Activated CD8-positive, alpha-beta memory T cell treated with anti-CD3 and anti-CD28 coated beads, Interleukin-2, amount 10 ng/mL, durations not matched to agents 7 days and 5 days (primary cell): ENCODE measurements at regions not wholly inside any gene's neighbourhood (a gene's known extent, or its start where the extent isn't known, plus 50 kb on each side); places are given as distances from the start of the nearest gene placed in this dataset.

Source experiments
- ATAC-seq: fragments of 150-1000 bp; cut with Tn5 transposase; one replicate; pipeline ENCODE4 v1.10.0; 2021; ENCODE audit warnings: moderate library complexity
- CTCF ChIA-PET: fragments of 350-600 bp; sonication (Branson Sonifier 250); formaldehyde crosslinking; loops from one replicate; lab custom pipeline; 2021; ENCODE audit warnings: antibody characterized with exemption; lab: Charles Lee
- DNase-seq: peaks from one replicate; pipeline ENCODE4 v3.0.0-alpha.2; 2020
- H3K27ac Mint-ChIP-seq: one replicate; pipeline ENCODE4 v1.8.0; 2021; ENCODE audit warnings: mild to moderate bottlenecking, mixed read lengths
- H3K27me3 Mint-ChIP-seq: one replicate; pipeline ENCODE4 v1.8.0; 2021; ENCODE audit warnings: mixed read lengths
- H3K36me3 Mint-ChIP-seq: one replicate; pipeline ENCODE4 v1.8.0; 2021; ENCODE audit warnings: mild to moderate bottlenecking, mixed read lengths
- H3K4me1 Mint-ChIP-seq: one replicate; pipeline ENCODE4 v1.8.0; 2021; ENCODE audit warnings: mixed read lengths
- H3K4me3 Mint-ChIP-seq: one replicate; pipeline ENCODE4 v1.8.0; 2021; ENCODE audit warnings: mild to moderate bottlenecking, moderate library complexity, mixed read lengths
- H3K9me3 Mint-ChIP-seq: one replicate; pipeline ENCODE4 v1.8.0; 2022; ENCODE audit warnings: low read depth, mixed read lengths

DNA sequence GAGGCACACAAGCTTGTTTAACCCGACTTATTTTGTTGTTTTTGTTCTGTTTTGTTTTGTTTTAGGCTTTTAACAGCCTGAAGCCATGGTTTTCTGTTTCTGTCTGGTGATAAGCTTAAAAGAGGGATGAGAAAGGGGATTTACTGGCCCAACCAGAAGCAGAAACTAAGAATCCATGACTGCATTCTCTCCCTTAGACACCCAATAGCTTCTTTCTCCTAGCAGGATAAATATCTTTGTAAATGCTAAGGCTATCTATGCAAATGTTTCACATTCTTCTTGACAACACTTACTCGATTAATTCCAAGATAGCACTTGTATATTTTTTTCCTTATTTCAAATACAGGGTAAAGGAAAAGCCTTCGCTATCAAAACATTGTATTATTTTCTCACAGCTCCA lies 53.7 kb upstream of the SMAD1 start:
- Mint-ChIP-seq H3K27ac (no peak overlapping the region), H3K9me3 (no peaks in the 10 kb centered on the region), H3K4me3 (no peak overlapping the region), H3K27me3 (no peaks in the 10 kb centered on the region), H3K4me1 (no peaks in the 10 kb centered on the region), H3K36me3 (no peaks in the 10 kb centered on the region)
- ATAC-seq (no peak), DNase-seq (no peak)
- CTCF ChIA-PET = no interaction called here

DNA sequence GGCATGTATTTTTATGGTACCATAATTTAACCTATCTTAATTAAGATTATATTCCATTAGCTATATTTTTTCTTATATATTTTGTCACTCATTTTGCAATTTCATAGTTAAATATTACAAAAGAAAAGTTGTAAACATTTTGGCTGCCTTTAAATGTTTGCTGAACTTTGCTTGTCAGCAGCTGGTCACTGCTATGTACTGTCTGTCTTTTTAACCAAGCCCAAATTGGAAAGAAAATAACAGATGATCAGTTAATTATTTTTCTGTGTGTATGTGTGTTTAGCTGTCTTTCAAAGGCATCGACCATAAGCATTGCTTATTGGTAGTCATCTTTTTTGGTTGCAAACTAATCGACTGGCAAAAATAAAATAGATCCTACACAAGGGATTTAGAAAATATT lies 54.4 kb upstream of the SMAD1 start:
- no peaks in the 10 kb centered on the region for H3K4me1 Mint-ChIP-seq
- CTCF ChIA-PET = no interaction called here
- no peaks in the 10 kb centered on the region for H3K36me3 Mint-ChIP-seq
- H3K27ac Mint-ChIP-seq = no peak overlapping the region
- DNase-seq = no peak
- H3K9me3 Mint-ChIP-seq = no peaks in the 10 kb centered on the region
- no peaks in the 10 kb centered on the region for H3K27me3 Mint-ChIP-seq
- H3K4me3 Mint-ChIP-seq = no peak overlapping the region
- no peak for ATAC-seq

DNA sequence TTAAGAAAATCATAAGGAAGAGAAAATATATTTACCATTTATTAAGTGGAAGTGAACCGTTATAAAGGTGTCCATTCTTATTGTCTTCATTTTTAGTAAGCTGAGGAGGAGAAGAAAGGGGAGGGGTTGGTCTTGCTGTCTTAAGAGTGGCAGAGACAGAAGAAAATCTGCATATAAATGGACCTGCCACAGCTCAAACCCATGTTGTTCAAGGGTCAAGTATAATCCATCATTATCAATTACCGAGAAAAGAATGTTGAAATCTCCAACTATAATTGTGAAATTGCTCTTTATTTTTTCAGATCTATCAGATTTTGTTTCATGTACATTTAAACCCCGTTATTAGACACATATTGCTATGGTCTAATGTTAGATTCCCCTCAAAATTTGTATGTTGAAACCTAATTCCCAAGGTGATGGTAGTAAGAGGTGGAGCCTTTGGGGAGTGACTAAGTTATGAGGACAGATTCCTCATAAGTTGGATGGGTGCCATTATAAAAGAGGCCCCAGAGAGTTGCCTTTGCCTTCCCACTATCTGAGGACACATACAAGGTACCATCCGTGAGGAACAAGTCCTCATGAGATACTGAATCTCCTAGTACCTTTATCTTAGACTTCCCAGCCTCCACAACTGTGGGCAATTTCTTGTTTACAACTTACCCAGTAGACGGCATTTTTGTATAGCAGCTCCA lies 58.5 kb upstream of the SMAD1 start:
- Mint-ChIP-seq H3K27me3 (no peaks in the 10 kb centered on the region), H3K27ac (no peak overlapping the region), H3K4me1 (no peaks in the 10 kb centered on the region), H3K4me3 (no peak overlapping the region), H3K36me3 (no peaks in the 10 kb centered on the region), H3K9me3 (no peaks in the 10 kb centered on the region)
- CTCF ChIA-PET = no interaction called here
- no peak for ATAC-seq
- DNase-seq = no peak

DNA sequence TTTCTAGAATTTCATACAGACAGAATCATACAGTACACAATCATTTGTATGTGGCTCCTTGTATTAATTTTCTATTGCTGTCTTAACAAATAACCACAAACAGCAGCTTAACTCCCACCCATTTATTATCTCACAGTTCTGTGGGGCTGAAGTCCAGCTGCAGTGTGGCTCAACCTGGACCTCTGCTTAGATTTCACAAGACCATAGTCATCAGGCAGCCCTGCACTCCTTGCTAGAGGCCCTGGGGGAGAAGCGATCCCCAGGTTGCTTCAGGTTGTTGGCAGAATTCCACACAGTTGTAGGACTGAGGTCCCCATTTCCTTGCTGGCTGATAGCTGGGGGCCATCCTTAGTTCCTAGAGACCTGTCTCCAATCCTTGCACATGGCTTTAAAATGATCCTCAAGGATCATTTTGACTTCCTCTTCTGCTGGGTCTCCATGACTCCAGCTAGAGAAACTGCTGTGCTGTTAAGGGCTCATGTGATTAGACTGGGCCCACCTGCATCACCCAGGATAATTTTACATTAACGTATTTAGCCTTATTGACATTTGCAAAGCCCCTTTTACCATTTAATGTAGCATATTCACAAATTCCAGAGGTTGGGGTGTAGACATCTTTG lies 60.9 kb upstream of the SMAD1 start:
- CTCF ChIA-PET = no interaction called here
- no peak overlapping the region for H3K4me3 Mint-ChIP-seq
- H3K27me3 Mint-ChIP-seq = no peaks in the 10 kb centered on the region
- ATAC-seq (no peak), DNase-seq (no peak)
- H3K27ac Mint-ChIP-seq = no peak overlapping the region
- no peaks in the 10 kb centered on the region for H3K36me3 Mint-ChIP-seq
- H3K9me3 Mint-ChIP-seq = no peaks in the 10 kb centered on the region
- H3K4me1 Mint-ChIP-seq = no peaks in the 10 kb centered on the region

DNA sequence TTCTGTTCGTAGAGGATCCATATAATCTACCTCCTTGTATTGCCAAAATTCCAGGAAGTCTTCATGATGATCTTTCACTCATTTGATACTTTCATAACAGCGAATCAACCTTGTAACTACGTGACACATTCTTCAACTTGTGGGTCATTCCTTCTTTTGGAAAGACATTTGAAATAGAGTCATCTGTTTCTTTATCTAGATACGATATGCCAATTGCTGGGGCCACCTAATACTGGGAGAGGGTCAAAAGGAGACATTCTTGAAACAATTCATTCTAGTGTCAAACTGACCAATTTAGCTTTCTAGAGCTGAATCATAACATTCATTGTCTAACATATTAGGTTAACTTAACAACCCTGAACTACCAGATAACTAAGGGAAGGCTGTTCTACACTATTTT lies 62.9 kb upstream of the SMAD1 start:
- H3K36me3 Mint-ChIP-seq = no peaks in the 10 kb centered on the region
- peaks cover 2% of the 10 kb centered on the region for H3K27me3 Mint-ChIP-seq
- CTCF ChIA-PET = no interaction called here
- no peak for DNase-seq
- no peak for ATAC-seq
- no peak overlapping the region for H3K4me3 Mint-ChIP-seq
- H3K4me1 Mint-ChIP-seq = no peaks in the 10 kb centered on the region
- H3K27ac Mint-ChIP-seq = no peak overlapping the region
- H3K9me3 Mint-ChIP-seq = no peaks in the 10 kb centered on the region

DNA sequence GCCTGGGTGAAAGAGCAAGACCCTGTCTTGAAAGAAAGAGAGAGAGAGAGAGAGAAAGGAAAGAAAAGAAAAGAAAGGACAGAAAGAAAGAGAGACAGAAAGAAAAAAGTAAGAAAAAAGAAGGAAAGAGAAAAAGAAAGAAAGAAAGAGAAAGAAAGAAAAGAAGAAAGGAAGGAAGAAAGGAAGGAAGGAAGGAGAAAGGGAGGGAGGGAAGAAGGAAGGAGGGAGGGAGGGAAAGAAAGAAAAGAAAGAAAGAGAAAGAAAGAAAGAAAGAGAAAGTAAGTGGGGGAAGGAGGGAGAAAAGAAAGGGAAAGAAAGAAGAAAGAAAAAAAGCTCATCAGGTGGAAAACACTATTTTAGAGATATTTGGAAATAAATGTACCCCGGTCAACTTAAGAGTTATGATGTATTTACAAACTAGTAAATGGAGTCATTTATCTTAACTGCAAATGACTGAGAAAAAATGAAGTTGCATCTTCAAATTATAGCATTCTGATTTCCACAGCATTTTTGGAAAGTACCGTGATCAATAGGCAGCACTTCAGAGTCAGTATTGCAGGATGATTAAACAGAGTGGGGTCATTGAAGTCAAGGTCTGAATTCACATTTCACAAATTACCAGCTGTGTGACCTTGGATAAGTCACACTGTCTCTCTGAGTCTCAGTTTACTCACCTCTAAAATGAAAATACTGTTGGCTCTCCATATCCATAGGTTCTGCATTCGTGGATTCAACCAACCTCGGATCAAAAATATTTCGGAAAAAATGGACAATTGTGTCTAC lies 64.1 kb upstream of the SMAD1 start:
- no peak overlapping the region for H3K27ac Mint-ChIP-seq
- H3K9me3 Mint-ChIP-seq = no peaks in the 10 kb centered on the region
- ATAC-seq = no peak
- H3K36me3 Mint-ChIP-seq = no peaks in the 10 kb centered on the region
- CTCF ChIA-PET = interaction anchor here (0.6 kb wide), 1 partner anchor 694 kb away, joined by 3 read pairs; no protein-coding TSS in a partner anchor
- no peak for DNase-seq
- no peaks in the 10 kb centered on the region for H3K4me1 Mint-ChIP-seq
- H3K4me3 Mint-ChIP-seq = no peak overlapping the region
- peaks cover 2% of the 10 kb centered on the region for H3K27me3 Mint-ChIP-seq

DNA sequence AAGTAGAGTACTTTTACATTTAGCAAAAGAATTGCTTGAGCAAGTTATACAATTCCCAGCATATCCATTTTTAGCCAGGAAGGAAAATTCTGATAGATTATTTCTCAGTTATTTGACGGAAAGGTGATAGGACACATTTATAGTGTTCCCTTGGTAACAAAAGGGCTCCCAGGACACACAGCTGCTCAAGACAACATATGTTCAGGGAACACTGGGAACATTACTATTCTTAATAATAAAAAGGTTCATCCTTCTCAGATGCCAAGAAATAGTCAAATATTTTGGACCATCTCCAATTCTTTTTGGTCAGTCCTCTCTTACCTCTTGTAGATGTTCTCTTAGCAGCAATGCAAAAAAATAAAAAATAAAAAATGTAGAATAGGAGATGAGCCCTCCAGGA lies 66.8 kb upstream of the SMAD1 start:
- no peak overlapping the region for H3K4me3 Mint-ChIP-seq
- H3K36me3 Mint-ChIP-seq = no peaks in the 10 kb centered on the region
- CTCF ChIA-PET = no interaction called here
- DNase-seq (no peak), ATAC-seq (no peak)
- H3K9me3 Mint-ChIP-seq = no peaks in the 10 kb centered on the region
- H3K27me3 Mint-ChIP-seq = peaks cover 2% of the 10 kb centered on the region
- H3K27ac Mint-ChIP-seq = no peak overlapping the region
- no peaks in the 10 kb centered on the region for H3K4me1 Mint-ChIP-seq

DNA sequence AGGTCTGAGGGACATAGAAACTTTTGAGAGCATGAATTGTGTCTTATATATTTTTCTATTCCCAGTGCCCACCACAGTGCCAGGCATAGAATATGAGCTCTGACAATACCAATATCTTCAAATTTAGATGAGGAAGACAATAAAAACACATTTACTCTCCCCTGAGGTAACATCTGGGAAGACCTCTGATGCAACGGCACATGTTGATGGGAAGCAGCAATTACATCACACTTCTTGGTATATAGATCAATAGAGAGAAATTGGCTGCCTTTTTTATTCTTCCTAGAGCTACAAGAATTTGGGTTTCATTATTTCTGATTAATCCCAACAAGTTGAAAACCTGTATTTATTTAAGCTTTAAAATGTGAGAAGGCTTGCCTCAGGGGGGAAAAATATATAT lies 67.4 kb upstream of the SMAD1 start:
- Mint-ChIP-seq H3K9me3 (no peaks in the 10 kb centered on the region), H3K4me3 (no peak overlapping the region), H3K4me1 (no peaks in the 10 kb centered on the region), H3K27ac (no peak overlapping the region), H3K36me3 (no peaks in the 10 kb centered on the region), H3K27me3 (peaks cover 2% of the 10 kb centered on the region)
- ATAC-seq = no peak
- no peak for DNase-seq
- CTCF ChIA-PET = no interaction called here

DNA sequence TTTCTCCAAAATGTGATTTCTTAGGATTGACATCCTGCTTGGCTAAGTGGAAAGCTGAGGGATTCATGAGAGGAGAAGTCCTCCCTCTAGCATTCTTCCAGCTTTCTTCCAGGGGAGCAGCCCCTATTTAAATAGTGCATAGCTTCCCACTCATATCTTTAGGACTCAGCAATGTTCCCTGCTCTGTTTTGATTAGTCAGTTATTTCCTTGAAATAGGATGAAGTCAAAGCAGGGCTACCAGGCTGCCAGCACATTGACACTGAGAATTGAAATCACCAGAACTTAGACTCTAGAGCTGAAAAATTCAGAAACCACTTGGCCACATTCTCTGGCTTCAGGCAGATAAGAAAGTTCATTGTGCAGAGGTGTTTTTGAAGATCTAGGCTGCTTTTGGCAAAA lies 74.7 kb upstream of the SMAD1 start:
- Mint-ChIP-seq H3K9me3 (no peaks in the 10 kb centered on the region), H3K27ac (no peak overlapping the region), H3K27me3 (no peaks in the 10 kb centered on the region), H3K36me3 (no peaks in the 10 kb centered on the region), H3K4me3 (no peak overlapping the region), H3K4me1 (no peaks in the 10 kb centered on the region)
- CTCF ChIA-PET = no interaction called here
- DNase-seq (no peak), ATAC-seq (no peak)

DNA sequence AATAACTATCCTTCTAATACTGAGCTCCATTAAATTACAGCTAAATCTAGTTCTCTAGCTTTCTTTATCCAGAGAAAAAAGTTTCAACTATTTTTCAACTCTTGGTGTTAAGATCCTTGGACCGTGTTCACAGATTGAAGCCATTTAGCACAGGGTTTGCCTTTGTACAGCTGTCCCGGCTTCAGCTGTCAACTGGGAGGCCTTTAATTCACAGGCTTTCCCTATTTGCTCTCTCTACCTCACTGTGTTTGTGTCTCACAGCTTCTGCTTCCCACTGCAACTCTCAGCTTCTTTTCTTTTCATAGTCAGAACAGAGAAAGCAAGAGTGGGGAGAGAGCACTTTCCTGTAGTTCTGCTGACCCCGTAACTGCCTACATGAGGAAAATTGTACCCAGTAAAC lies 76.9 kb upstream of the SMAD1 start:
- no peak for ATAC-seq
- H3K36me3 Mint-ChIP-seq = no peaks in the 10 kb centered on the region
- H3K9me3 Mint-ChIP-seq = no peaks in the 10 kb centered on the region
- DNase-seq = no peak
- no peak overlapping the region for H3K27ac Mint-ChIP-seq
- CTCF ChIA-PET = no interaction called here
- H3K4me3 Mint-ChIP-seq = no peak overlapping the region
- H3K27me3 Mint-ChIP-seq = peaks cover under 1% of the 10 kb centered on the region
- H3K4me1 Mint-ChIP-seq = no peaks in the 10 kb centered on the region

DNA sequence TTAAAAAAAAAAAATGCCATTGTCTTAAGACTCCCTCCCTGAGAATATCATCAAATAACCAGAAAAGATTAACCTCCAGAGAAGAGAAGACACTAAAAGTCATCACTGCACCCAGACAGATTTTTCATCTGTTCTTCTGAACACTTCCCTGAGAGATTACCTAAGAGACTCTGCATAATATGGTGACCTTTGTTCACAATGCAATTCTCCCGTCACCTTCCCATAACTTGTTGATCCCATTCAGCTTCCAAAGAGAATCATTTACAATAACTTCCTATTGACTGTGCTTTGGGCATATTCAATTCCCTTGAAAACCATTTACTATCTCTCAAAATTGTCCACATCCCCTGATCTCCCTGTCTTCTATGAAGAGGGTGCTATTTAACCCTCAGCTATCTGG lies 85.1 kb upstream of the SMAD1 start:
- CTCF ChIA-PET = no interaction called here
- no peaks in the 10 kb centered on the region for H3K4me1 Mint-ChIP-seq

DNA sequence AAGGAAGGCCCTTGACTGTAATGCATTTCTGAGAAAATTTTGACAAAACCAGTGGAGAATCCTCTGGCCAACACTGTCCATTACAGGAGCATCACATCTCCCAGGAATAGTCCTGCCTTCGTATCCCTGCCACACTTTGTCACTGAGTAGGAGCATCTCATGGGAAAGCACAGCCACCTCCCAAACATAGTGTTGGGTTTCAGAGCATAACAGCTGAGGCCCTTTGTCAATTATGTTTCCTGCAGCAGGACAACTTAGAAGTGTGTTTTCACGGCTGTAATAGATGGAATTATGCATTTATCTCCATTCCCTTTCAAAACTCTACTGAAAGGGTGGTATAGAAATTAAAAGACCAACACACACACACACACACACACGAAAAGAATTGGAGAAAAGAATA lies 91.1 kb upstream of the SMAD1 start:
- DNase-seq (no peak), ATAC-seq (no peak)
- no peaks in the 10 kb centered on the region for H3K9me3 Mint-ChIP-seq
- CTCF ChIA-PET = no interaction called here
- no peaks in the 10 kb centered on the region for H3K36me3 Mint-ChIP-seq
- H3K27ac Mint-ChIP-seq = no peak overlapping the region
- H3K4me3 Mint-ChIP-seq = no peak overlapping the region
- H3K27me3 Mint-ChIP-seq = peaks cover 2% of the 10 kb centered on the region
- H3K4me1 Mint-ChIP-seq = no peaks in the 10 kb centered on the region

More for the DNA sequence above, 85.1 kb upstream of the SMAD1 start:
- no peak for ATAC-seq
- no peak overlapping the region for H3K27ac Mint-ChIP-seq
- DNase-seq = no peak
- H3K36me3 Mint-ChIP-seq = no peaks in the 10 kb centered on the region
- no peak overlapping the region for H3K4me3 Mint-ChIP-seq
- H3K27me3 Mint-ChIP-seq = peaks cover 12% of the 10 kb centered on the region
- H3K9me3 Mint-ChIP-seq = no peaks in the 10 kb centered on the region

DNA sequence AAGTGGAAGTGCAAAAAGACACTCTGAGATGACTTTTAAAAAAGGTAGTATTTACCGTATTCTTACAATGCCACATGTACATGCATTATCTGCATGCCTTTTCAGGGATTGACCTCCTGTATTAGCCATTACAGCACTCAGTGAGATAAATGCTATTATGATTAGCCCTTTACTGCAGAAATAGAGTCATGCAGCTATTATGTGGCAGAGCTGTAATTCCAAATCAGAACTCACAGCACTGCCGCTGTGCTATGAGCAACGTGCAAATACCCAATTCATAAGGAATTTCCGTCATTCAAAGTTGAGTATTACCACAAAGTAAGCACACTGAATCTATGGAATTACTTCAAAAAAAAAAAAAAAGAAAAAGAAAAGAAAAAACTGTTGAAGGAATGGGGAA lies 92.1 kb upstream of the SMAD1 start:
- no peaks in the 10 kb centered on the region for H3K4me1 Mint-ChIP-seq
- ATAC-seq = no peak
- H3K9me3 Mint-ChIP-seq = no peaks in the 10 kb centered on the region
- H3K4me3 Mint-ChIP-seq = no peak overlapping the region
- CTCF ChIA-PET = no interaction called here
- DNase-seq = no peak
- no peak overlapping the region for H3K27ac Mint-ChIP-seq
- H3K27me3 Mint-ChIP-seq = peaks cover 2% of the 10 kb centered on the region
- H3K36me3 Mint-ChIP-seq = no peaks in the 10 kb centered on the region

DNA sequence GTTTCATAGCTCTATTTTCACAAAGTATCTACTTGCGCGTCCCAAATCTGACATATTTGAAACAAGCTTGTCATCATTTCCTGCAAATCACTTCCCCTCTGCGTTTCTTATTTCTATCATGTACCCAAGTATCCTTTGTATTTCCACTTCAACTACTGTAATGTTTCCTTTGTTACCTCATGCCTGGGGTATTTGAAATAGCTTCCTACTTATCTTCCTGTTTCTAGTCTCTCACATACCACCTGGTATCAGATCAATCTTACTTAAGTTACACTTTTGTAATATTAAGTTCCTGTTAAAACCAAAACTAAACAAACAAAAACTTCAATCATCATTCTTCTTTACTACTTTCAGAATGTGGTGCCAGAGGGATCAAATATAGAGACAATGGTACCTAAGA lies 93.6 kb upstream of the SMAD1 start:
- ATAC-seq = no peak
- H3K36me3 Mint-ChIP-seq = no peaks in the 10 kb centered on the region
- no peak overlapping the region for H3K4me3 Mint-ChIP-seq
- peaks cover 2% of the 10 kb centered on the region for H3K27me3 Mint-ChIP-seq
- H3K4me1 Mint-ChIP-seq = no peaks in the 10 kb centered on the region
- H3K9me3 Mint-ChIP-seq = no peaks in the 10 kb centered on the region
- CTCF ChIA-PET = no interaction called here
- no peak for DNase-seq
- no peak overlapping the region for H3K27ac Mint-ChIP-seq
